PC-3 (cell line): ENCODE measurements at regions not wholly inside any gene's neighbourhood (a gene's known extent, or its start where the extent isn't known, plus 50 kb on each side); places are given as distances from the start of the nearest gene placed in this dataset.
A peak's percentile ranks its signal among the peaks of the same experiment; 100 is the strongest.

Source experiments
- ATAC-seq: fragments of 200-7000 bp; cut with Tn5 transposase; 2 replicates; pipeline ENCODE4 v1.9.1; 2020; ENCODE audit warnings: mild to moderate bottlenecking, moderate library complexity
- BruUV-seq: library from RNA; stranded (reverse); fragments of 400-500 nt; replicated peaks from 2 replicates; lab custom pipeline; 2021; lab: Mats Ljungman, UMichigan
- CTCF ChIA-PET: fragments of 300-600 bp; sonication (Branson Sonifier 250); formaldehyde crosslinking; loops from one replicate; lab custom pipeline; 2022; ENCODE audit warnings: antibody characterized with exemption; lab: Charles Lee
- POLR2A ChIA-PET: fragments of 300-600 bp; sonication (Branson Sonifier 250); formaldehyde crosslinking; loops from one replicate; lab custom pipeline; 2022; ENCODE audit warnings: antibody characterized with exemption; ENCODE audit not compliant: unreplicated experiment; lab: Charles Lee
- DNase-seq: peaks from one replicate; pipeline ENCODE4 v3.0.0-alpha.2; 2015
- H2AFZ ChIP-seq: fragments of 300-600 bp; sonication (generic); 2 replicates; pipeline ENCODE4 v1.6.0; 2016; ENCODE audit warnings: antibody characterized with exemption, low read length
- H3F3A ChIP-seq: fragments of 300-600 bp; sonication (generic); one replicate; pipeline ENCODE4 v1.6.0; 2017; ENCODE audit warnings: antibody characterized with exemption, low read length, control low read depth, mild to moderate bottlenecking; ENCODE audit not compliant: unreplicated experiment
- H3K27ac ChIP-seq: fragments of 300-600 bp; sonication (generic); 2 replicates; pipeline ENCODE4 v1.5.1; 2016; ENCODE audit warnings: mild to moderate bottlenecking, low read length
- H3K27me3 ChIP-seq: fragments of 300-600 bp; sonication (generic); 2 replicates; pipeline ENCODE4 v1.6.1; 2016; ENCODE audit warnings: low read length, mixed read lengths
- H3K36me3 ChIP-seq: fragments of 300-600 bp; sonication (generic); 2 replicates; pipeline ENCODE4 v1.6.1; 2016; ENCODE audit warnings: low read depth, mixed run types, low read length, mixed read lengths
- H3K4me1 ChIP-seq: fragments of 300-600 bp; sonication (generic); 2 replicates; pipeline ENCODE4 v1.5.1; 2016; ENCODE audit warnings: low read length; ENCODE audit not compliant: insufficient read depth
- H3K4me2 ChIP-seq: fragments of 300-600 bp; sonication (generic); 2 replicates; pipeline ENCODE4 v1.6.0; 2016; ENCODE audit warnings: low read length
- H3K4me3 ChIP-seq: fragments of 300-600 bp; sonication (generic); 2 replicates; pipeline ENCODE4 v1.5.1; 2016; ENCODE audit warnings: mild to moderate bottlenecking, low read length, mixed read lengths
- H3K79me2 ChIP-seq: fragments of 300-600 bp; sonication (generic); 2 replicates; pipeline ENCODE4 v1.6.1; 2017; ENCODE audit warnings: low read length, mixed read lengths
- H3K9ac ChIP-seq: fragments of 300-600 bp; sonication (generic); 2 replicates; pipeline ENCODE4 v1.6.0; 2016; ENCODE audit warnings: mild to moderate bottlenecking, low read length
- H3K9me2 ChIP-seq: fragments of 300-600 bp; sonication (generic); replicated peaks from 2 replicates; pipeline ENCODE4 v1.6.1; 2016; ENCODE audit warnings: mixed run types, low read length, mixed read lengths
- H3K9me3 ChIP-seq: fragments of 300-600 bp; sonication (generic); 2 replicates; pipeline ENCODE4 v1.6.1; 2016; ENCODE audit warnings: low read length, mixed read lengths
- H4K20me1 ChIP-seq: fragments of 300-600 bp; sonication (generic); 2 replicates; pipeline ENCODE4 v1.6.1; 2016; ENCODE audit warnings: low read length, mixed read lengths
- CTCF ChIP-seq: fragments of 300-600 bp; sonication (generic); conservative IDR thresholded peaks from 2 replicates; pipeline ENCODE4 v1.5.1; 2017; ENCODE audit warnings: antibody characterized with exemption, low read depth, mild to moderate bottlenecking, low read length
- EZH2 ChIP-seq: fragments of 300-600 bp; sonication (generic); IDR thresholded peaks from one replicate; pipeline ENCODE4 v1.6.1; 2017; ENCODE audit warnings: antibody characterized with exemption, mild to moderate bottlenecking, low read length; ENCODE audit not compliant: unreplicated experiment
- EZH2phosphoT487 ChIP-seq: fragments of 300-600 bp; sonication (generic); IDR thresholded peaks from 2 replicates; pipeline ENCODE4 v1.6.1; 2018; ENCODE audit warnings: mild to moderate bottlenecking, antibody characterized with exemption, low read length, borderline replicate concordance
- intact Hi-C: fragments of 100-400 bp; cut with micrococcal nuclease; formaldehyde crosslinking; loops from 2 replicates; pipeline ENCODE4 v1.9.0; 2023

- Histone ChIP-seq H3K4me2 (no peak overlapping the region), H3K27ac (no peak overlapping the region), H3K79me2 (no peaks in the 10 kb centered on the region), H3K4me3 (no peak overlapping the region), H3K9ac (no peak overlapping the region), H3K36me3 (no peaks in the 10 kb centered on the region), H2AFZ (no peak overlapping the region), H3K9me2 (no peaks in the 10 kb centered on the region), H3K27me3 (no peaks in the 10 kb centered on the region), H3K4me1 (no peaks in the 10 kb centered on the region), H3K9me3 (no peaks in the 10 kb centered on the region), H3F3A (no peaks in the 10 kb centered on the region), H4K20me1 (no peaks in the 10 kb centered on the region)
- ChIA-PET POLR2A (no interaction called here), CTCF (no interaction called here)
- TF ChIP-seq EZH2phosphoT487 (no peak), CTCF (no peak), EZH2 (no peak)
- no peak for DNase-seq
- BruUV-seq: no TSS peak
- no peak for ATAC-seq
- intact Hi-C loops: no loop called here
These were observed 1741.5 kb downstream of the PCDH9 start for GRCh38 chr13:65488606-65489005.

GRCh38 chr13:65479692-65480091, 1750.4 kb downstream of the PCDH9 start:
- DNase-seq (peak; percentile 16), ATAC-seq (peak; percentile 81)
- no peak for TF ChIP-seq EZH2phosphoT487
- TF ChIP-seq CTCF: no peak
- TF ChIP-seq EZH2: no peak
- Histone ChIP-seq H3K4me2 (no peak overlapping the region), H3K27me3 (no peaks in the 10 kb centered on the region), H3F3A (no peaks in the 10 kb centered on the region), H3K4me3 (no peak overlapping the region), H3K36me3 (no peaks in the 10 kb centered on the region), H3K9me2 (no peaks in the 10 kb centered on the region), H3K79me2 (no peaks in the 10 kb centered on the region), H3K4me1 (no peaks in the 10 kb centered on the region), H3K27ac (no peak overlapping the region), H3K9me3 (no peaks in the 10 kb centered on the region), H2AFZ (no peak overlapping the region), H4K20me1 (no peaks in the 10 kb centered on the region), H3K9ac (no peak overlapping the region)
- ChIA-PET POLR2A (no interaction called here), CTCF (no interaction called here)
- intact Hi-C loops: no loop called here
- BruUV-seq: no TSS peak

- Histone ChIP-seq H3K27me3 (no peaks in the 10 kb centered on the region), H3K36me3 (no peaks in the 10 kb centered on the region), H3F3A (no peaks in the 10 kb centered on the region), H3K79me2 (no peaks in the 10 kb centered on the region), H3K4me3 (no peak overlapping the region), H3K4me1 (no peaks in the 10 kb centered on the region), H3K9me3 (no peaks in the 10 kb centered on the region), H4K20me1 (no peaks in the 10 kb centered on the region), H2AFZ (no peak overlapping the region), H3K9ac (no peak overlapping the region), H3K27ac (no peak overlapping the region), H3K9me2 (no peaks in the 10 kb centered on the region), H3K4me2 (no peak overlapping the region)
- TF ChIP-seq EZH2phosphoT487 (no peak), CTCF (no peak), EZH2 (no peak)
- DNase-seq (no peak), ATAC-seq (no peak)
- CTCF ChIA-PET: no interaction called here
- intact Hi-C loops: no loop called here
- no TSS peak for BruUV-seq
- POLR2A ChIA-PET: no interaction called here
These were observed 1756.9 kb downstream of the PCDH9 start for GRCh38 chr13:65473196-65473595.
